DOHH2 (cell line): ENCODE measurements at regions not wholly inside any gene's neighbourhood (a gene's known extent, or its start where the extent isn't known, plus 50 kb on each side); places are given as distances from the start of the nearest gene placed in this dataset.

ENCODE experiments used
- CTCF ChIP-seq: fragments of 200-600 bp; sonication (generic); IDR thresholded peaks from one replicate; pipeline ENCODE4 v1.5.1; 2014; ENCODE audit warnings: antibody characterized with exemption, mild to moderate bottlenecking, low read depth, low read length; ENCODE audit not compliant: poor library complexity, severe bottlenecking
- EZH2phosphoT487 ChIP-seq: fragments of 200-600 bp; sonication (generic); IDR thresholded peaks from 2 replicates; pipeline ENCODE4 v1.6.1; 2017; ENCODE audit warnings: borderline replicate concordance, mild to moderate bottlenecking, antibody characterized with exemption, low read length, moderate library complexity, mixed read lengths

- TF ChIP-seq CTCF (no peak), EZH2phosphoT487 (no peak)
Measured at GRCh38 chr9:24901319-24901718, 355.6 kb upstream of the IZUMO3 start.
